NCI-H1694 treated with DMSO at 0.1 percent for 48 hours (cell line): ENCODE measurements at regions not wholly inside any gene's neighbourhood (a gene's known extent, or its start where the extent isn't known, plus 50 kb on each side); places are given as distances from the start of the nearest gene placed in this dataset.
"Not testable (repeated sequence)": the region's sequence is repeated elsewhere in the genome, so short reads cannot be mapped to it uniquely, and the experiment has no call there.

Source experiments
- DNase-seq: peaks from one replicate; lab custom pipeline; 2025; lab: John Stamatoyannopoulos, UW

DNA sequence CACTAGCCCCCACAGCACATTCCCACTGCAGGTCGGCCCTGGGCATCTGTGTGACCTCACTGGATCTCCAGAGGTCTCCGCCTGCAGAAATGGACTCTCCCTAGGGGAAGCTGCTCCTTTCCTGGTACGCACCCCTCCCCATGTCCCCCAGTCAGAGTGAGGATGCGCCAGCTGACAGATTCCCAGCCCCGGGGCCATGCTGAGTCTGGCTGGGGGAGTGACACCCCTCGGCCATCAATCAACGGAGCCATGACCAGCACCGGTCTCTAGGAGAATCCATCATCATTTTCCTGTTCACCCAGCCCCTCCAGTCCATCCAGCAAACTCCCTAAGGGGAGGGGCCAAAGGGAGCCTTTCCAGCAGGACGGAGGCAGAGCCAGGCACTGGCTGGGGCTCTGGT lies 68.7 kb upstream of the PAX7 start:
- no peak for DNase-seq

DNA sequence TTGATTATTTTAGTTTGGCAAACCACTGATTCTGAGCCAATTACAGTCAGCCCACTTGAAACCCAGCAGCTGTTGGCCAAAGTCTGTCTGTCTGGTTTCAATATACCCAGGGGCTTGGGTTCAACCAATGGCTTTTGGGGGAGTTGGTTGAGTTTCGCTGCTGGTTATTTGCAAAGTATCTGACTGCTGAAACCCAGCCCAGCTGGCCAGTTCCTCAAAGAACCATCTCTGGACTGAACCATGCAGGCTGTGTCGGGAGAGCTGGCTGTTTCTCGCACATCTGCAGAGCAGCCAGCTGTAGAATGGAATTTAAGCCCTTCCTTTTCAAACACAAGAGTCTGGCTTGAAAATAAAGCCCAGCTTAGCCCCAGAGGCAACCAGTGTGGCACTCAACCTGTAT lies 66.0 kb upstream of the PAX7 start:
- no peak for DNase-seq

DNA sequence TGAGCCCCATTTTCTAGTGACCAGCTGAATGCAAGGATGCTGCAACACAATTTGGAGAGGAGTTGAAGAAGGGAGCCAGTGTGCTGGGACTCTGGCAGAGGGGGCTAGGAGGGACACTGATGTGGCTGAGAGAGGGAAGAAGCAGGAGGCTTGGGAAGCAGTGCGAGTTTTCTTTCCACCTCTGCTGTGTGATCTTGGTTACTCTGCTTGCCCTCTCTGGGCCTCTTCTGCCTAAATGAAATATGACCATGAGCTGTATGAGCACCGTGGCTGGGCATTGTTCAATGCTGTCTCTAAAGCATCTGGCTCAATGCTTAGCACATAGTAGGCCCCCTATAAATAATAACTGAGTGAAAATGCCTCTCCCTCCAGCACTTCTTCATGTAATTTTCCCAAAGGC lies 65.3 kb upstream of the PAX7 start:
- DNase-seq, result no peak

DNA sequence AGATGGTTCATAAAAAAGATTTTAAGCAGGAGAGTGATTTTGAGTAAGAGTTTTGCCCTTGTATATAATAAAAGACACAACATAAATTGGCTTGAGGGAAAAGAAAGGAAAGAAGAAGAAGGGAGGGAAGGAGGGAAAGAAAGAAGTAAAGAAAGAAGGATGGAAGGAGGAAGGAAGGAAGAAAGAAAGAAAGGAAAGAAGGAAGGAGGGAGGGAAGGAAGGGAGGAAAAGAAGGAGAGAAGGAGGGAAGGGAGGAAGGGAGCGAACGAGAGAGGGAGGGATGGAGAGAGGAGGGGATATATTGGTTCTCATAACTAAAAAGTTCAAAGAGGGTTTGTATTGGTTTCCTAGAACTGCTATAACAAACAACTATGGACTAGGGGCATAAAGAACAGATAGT lies 62.2 kb upstream of the PAX7 start:
- DNase-seq, result no peak

DNA sequence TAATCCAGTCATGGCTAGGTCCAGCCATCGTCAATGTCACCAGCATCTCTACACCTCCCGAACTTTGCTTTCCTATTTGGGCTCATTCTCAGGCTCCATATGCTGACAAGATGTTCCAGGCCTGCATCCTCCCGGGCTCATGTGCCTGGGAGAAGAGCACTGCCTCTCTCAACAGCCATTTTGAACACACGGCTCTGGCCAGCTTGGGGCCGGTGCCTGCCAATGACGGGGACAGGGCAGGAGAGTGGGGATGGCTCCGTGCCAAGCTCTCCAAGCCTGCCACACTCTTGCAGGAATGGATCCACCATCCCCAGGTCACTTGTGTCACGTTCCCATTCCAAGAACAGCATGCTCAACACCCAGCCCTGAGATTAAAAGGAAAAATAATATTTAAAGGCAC lies 61.4 kb upstream of the PAX7 start:
- no peak for DNase-seq

DNA sequence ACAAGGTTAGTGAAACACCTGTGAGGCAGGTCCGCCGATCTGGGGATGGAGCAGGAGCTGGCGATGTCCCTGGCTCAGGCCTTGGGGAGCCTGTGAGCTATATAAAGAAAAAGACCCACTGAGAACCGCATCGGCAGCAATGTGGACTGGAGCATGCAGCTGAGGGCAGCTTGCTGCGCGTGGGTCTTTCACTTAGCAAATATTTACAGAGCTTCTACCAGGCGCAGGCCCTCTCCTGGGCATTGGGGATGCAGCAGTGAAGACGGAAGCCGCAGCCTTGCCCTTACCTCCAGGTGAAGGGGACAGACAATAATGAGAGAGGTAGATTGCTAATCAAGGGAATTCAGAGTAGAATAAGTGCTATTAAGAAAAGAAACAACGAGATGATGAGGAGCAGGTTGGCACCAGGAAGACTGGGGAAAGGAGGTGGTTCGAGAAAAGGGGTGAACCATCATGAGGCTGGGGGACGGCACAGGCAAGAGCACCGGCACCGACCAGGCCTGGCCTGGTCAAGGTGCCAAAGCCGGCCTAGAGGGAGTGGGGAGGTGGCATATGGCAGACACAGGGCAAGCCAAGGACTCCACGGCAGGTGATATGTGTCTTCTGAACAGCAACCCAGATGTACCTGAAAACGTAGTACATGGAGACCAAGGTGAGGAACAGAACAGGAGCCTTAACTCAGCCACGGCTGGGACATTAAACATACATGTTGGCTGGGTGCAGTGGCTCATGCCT lies 60.7 kb upstream of the PAX7 start:
- DNase-seq, result no peak

DNA sequence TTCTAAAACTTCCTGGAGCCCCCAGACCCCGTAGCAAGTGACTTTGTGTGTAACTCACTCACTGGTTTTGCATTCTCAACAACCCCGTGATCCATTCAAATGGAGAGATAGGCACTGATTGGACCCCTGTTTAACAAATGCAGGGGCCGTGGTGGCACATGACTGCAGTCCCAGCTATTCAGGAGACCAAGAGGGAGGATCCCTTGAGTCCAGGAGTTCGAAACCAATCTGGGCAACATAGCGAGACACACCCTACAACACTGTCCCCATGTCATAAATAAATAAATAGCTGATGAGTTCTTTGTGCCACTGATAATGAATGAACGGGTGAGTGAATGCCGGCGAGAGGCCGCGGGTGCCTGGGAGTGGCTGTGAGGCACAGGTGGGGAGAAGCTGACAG lies 59.4 kb upstream of the PAX7 start:
- no peak for DNase-seq

DNA sequence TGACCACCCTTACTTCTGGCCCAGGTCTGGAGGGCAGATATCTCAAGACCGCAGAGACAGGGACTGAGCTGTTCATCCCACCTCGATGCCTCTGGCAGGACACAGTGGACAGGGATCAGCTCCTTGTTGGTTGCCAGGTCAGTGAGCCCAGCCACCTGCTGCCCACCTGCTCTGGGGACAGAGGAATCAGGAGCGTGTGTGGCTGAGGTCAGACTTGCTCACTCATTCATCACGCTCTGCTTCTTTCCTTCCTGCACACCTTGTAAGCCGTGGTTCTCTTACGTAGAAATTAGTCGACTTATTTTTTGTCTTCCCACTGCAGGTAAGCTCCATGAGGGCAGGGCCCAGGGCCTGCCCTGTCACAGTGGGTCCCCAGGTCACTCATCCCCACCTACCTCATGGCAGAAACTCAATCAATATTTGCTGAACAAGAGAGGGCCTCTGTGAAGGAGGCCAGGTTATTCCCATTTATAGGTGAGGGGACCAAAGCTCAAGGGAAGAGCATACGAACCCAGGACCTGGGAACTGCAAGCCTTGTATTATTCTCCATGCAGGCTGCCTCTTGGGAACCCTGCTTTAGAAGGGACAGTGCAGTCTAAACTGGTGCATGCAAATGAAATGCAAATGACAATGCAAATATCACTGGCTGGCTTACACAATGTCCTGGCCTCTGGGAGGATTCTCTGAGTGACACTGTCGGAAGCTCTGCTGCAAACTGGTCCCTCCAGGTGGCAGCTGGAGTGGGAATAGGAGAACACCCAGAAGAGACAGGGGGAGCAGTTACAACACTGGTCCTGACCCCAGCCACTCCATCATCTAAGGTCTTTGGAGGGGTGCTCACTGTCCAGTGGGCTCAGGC lies 58.4 kb upstream of the PAX7 start:
- no peak for DNase-seq

DNA sequence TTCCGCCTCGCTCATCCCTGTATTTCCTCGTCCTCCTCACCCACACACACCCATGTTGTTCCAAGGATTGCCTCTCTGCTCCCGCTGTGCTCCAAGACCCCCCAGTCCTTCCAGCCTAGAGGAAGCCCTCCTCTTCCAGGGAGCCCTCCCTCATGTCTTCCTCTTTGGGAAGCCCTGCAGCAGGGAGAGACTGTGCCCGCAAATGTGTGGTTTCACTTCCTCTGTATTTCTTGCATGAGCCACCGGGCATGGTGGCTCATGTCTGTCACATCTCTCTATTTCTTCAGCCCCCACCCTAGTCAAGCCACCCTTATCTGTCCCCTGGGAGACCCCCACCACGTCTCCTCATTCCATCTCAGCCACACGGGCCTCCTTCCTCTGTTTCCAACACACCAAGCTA lies 57.5 kb upstream of the PAX7 start:
- DNase-seq, result no peak

DNA sequence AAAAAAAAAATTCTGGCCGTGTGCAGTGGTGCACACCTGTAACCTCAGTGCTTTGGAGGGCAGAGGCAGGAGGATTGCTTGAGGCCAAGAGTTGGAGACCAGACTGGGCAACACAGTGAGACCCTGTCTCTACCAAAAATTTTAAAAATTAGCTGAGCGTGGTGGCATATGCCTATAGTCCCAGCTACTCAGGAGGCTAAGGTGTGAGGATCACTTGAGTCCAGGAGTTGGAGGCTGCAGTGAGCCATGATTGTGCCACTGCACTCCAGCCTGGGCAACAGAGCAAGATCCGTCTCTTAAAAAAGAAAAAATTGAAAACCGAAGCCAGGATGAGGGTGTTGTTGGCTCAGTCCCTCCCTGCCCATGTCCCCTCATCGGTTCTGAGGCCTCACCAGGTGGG lies 55.9 kb upstream of the PAX7 start:
- no peak for DNase-seq

DNA sequence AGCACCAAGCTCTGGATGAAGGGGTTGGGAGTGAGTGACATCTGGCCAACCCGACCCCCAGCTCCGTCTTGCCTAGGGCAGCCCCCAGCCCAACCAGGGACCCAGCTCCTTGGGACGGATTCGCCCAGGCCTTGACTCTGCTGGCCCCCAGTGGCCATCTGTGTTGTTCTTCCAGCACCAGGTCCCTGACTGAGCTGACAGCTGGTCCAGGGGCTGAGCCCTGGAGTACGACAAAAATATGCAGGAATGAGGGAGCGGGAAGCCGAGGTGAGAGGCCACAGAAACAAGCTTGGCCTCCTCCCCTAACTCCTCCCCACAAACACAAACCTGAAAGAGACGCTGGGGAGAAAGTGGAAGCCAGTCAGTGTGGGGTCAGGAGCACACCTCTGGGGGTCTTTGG lies 55.0 kb upstream of the PAX7 start:
- peak; percentile 52 for DNase-seq

DNA sequence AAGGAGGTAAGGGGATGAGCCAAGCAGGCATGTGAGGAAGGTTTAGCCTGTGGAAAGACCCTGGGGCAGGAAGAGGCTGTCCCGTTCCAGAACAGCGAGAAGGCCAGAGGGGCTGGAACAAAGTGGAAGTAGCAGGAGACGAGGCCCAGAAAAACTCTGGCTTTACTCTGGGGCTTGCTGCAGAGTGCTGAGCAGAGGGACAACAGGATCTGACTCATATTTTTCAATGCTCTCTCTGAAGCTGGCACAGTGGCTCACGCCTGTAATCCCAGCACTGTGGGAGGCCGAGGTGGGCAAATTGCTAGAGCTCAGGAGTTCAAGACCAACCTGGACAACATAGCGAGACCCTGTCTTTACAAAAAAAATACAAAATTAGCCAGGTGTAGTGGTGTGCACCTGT lies 52.4 kb upstream of the PAX7 start:
- DNase-seq, result no peak

DNA sequence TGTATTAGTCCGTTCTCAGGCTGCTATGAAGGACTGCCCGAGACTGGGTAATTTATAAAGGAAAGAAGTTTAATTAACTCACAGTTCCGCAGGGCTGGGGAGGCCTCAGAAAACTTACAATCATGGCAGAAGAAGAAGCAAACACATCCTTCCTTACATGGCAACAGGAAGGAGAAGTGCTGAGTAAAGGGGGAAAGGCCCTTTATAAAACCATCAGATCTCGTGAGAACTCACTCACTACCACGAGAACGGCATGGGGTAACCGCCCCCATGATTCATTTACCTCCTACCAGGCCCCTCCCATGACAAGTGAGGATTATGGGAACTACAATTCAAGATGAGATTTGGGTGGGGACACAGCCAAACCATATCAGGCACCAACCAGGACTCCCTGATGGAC lies 51.4 kb upstream of the PAX7 start:
- not testable (repeated sequence) for DNase-seq

DNA sequence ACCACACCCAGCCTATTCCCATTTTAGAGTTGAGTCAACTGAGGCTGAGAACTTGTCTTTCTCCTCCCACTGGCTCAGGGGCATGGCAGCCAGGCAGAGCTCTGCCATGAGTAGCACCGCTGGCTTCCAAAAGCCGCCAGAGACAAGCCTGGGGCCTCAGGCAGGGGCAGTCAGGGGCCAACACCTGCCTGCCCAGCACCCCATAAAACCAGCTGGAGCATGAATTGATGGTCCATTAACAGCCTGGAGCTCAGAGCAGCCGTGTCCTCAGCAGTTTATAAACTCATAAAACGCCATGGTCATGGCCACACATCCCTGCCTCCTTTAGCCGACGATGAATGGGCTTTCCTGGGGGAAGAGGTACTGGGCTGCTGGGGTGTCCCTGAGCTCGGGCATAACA lies 50.6 kb upstream of the PAX7 start:
- DNase-seq, result no peak

DNA sequence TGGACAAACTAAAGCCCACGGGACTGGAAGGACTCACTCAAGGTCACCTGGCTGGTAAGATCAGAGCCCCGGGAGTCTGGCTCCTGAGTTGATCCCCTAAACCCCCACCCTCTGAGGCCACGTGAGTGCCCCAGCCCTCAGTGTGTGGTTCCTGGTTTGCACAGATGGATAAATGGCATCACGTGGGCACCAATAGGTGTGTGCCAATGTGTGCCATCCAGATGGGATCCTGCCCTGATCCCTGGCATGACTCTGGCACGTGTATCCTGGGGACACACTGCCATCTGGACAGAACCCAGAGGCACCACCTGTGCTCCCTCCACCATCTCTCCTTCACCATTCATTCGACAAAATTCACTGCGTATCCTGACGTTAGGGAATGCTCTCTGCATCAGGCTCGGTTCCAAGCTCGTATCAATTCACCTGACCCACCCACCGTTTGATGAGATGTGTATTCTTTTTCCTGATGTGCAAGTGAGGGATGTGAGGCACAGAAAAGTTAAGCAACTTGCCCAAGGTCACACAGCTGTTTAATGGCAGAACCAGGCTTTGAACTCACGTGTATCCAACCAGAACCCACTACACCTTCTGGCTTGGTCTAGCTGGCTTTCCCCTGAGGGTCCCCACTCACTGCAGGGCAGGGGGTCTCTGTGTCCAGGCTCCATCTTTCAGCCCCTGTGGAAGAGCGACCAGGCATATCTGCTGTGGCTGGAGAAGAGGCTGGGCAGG lies 49.8 kb upstream of the PAX7 start:
- DNase-seq, result peak; percentile 79
